ENCODE measurements at regions not wholly inside any gene's neighbourhood (a gene's known extent, or its start where the extent isn't known, plus 50 kb on each side); places are given as distances from the start of the nearest gene placed in this dataset.
A peak's percentile ranks its signal among the peaks of the same experiment; 100 is the strongest.

- DNase-seq (ENCODE audit: low read depth, low spot score) = no peak
Measured at GRCh38 chr11:127612607-127613006, 612.0 kb upstream of the KIRREL3 start.

- no peak for DNase-seq (ENCODE audit: low read depth, low spot score)
Measured at GRCh38 chr11:127609025-127609773, 608.6 kb upstream of the KIRREL3 start.

GRCh38 chr11:127607487-127608085 lies 607.0 kb upstream of the KIRREL3 start:
- DNase-seq (ENCODE audit: low read depth, low spot score) = no peak

- no peak for DNase-seq (ENCODE audit: low read depth, low spot score)
Measured at GRCh38 chr11:127601578-127601977, 601.0 kb upstream of the KIRREL3 start.

GRCh38 chr11:127600674-127601073 lies 600.1 kb upstream of the KIRREL3 start:
- DNase-seq (ENCODE audit: low read depth, low spot score) = no peak

GRCh38 chr11:127598476-127598875 lies 597.9 kb upstream of the KIRREL3 start:
- no peak for DNase-seq (ENCODE audit: low read depth, low spot score)

GRCh38 chr11:127596433-127596832 lies 595.9 kb upstream of the KIRREL3 start:
- DNase-seq (ENCODE audit: low read depth, low spot score) = no peak

- no peak for DNase-seq (ENCODE audit: low read depth, low spot score)
Measured at GRCh38 chr11:127592371-127592770, 591.8 kb upstream of the KIRREL3 start.

GRCh38 chr11:127590314-127590713 lies 589.7 kb upstream of the KIRREL3 start:
- DNase-seq (ENCODE audit: low read depth, low spot score) = no peak

- DNase-seq (ENCODE audit: low read depth, low spot score) = no peak
Measured at GRCh38 chr11:127588431-127588830, 587.9 kb upstream of the KIRREL3 start.

GRCh38 chr11:127587511-127587910 lies 586.9 kb upstream of the KIRREL3 start:
- no peak for DNase-seq (ENCODE audit: low read depth, low spot score)

- peak; percentile 14 for DNase-seq (ENCODE audit: low read depth, low spot score)
Measured at GRCh38 chr11:127576210-127576609, 575.6 kb upstream of the KIRREL3 start.

GRCh38 chr11:127574478-127574877 lies 573.9 kb upstream of the KIRREL3 start:
- DNase-seq (ENCODE audit: low read depth, low spot score) = peak; percentile 8

GRCh38 chr11:127568891-127569290 lies 568.3 kb upstream of the KIRREL3 start:
- DNase-seq (ENCODE audit: low read depth, low spot score) = no peak

GRCh38 chr11:127567237-127567932 lies 566.8 kb upstream of the KIRREL3 start:
- no peak for DNase-seq (ENCODE audit: low read depth, low spot score)

- no peak for DNase-seq (ENCODE audit: low read depth, low spot score)
Measured at GRCh38 chr11:127564810-127565209, 564.2 kb upstream of the KIRREL3 start.

- DNase-seq (ENCODE audit: low read depth, low spot score) = no peak
Measured at GRCh38 chr11:127559978-127560377, 559.4 kb upstream of the KIRREL3 start.

GRCh38 chr11:127552446-127552845 lies 551.9 kb upstream of the KIRREL3 start:
- DNase-seq (ENCODE audit: low read depth, low spot score) = no peak

GRCh38 chr11:127531167-127531566 lies 530.6 kb upstream of the KIRREL3 start:
- no peak for DNase-seq (ENCODE audit: low read depth, low spot score)

- no peak for DNase-seq (ENCODE audit: low read depth, low spot score)
Measured at GRCh38 chr11:127528297-127528696, 527.7 kb upstream of the KIRREL3 start.

- DNase-seq (ENCODE audit: low read depth, low spot score) = no peak
Measured at GRCh38 chr11:127524618-127525017, 524.0 kb upstream of the KIRREL3 start.

- no peak for DNase-seq (ENCODE audit: low read depth, low spot score)
Measured at GRCh38 chr11:127521413-127521812, 520.8 kb upstream of the KIRREL3 start.

- DNase-seq (ENCODE audit: low read depth, low spot score) = no peak
Measured at GRCh38 chr11:127507851-127508250, 507.3 kb upstream of the KIRREL3 start.

All from ELF-1 (cell line).